Mammary epithelial cell (primary cell): ENCODE measurements at regions not wholly inside any gene's neighbourhood (a gene's known extent, or its start where the extent isn't known, plus 50 kb on each side); places are given as distances from the start of the nearest gene placed in this dataset.

Experiments
- CTCF ChIP-seq, 2 donors: IDR thresholded peaks in 1 of 2; conservative IDR thresholded peaks in 1 of 2; 2 replicates each; pipeline ENCODE4 v1.5.1; 2011 to 2012; ENCODE audit warnings: inconsistent platforms in 2 of 2, low read length in 2 of 2, mild to moderate bottlenecking in 2 of 2, control low read depth in 1 of 2, low read depth in 1 of 2; ENCODE audit not compliant: insufficient read depth in 1 of 2; ENCODE audit errors: extremely low read depth in 1 of 2
- EZH2 ChIP-seq: IDR thresholded peaks from 2 replicates; pipeline ENCODE4 v1.6.1; 2012; ENCODE audit warnings: low read length, inconsistent platforms, borderline replicate concordance

- TF ChIP-seq CTCF (conservative IDR thresholded peaks at IDR 0.05 in 1 of 2, IDR thresholded peaks at IDR 0.05 in 1 of 2; ENCODE audit: extremely low read depth in 1 of 2, insufficient read depth in 1 of 2, low read depth in 1 of 2, low read length in 2 of 2) (no peak), EZH2 (no peak)
Observed at GRCh38 chr6:132995009-132995408, 180.6 kb downstream of the RPS12 start.
